Neural cell (in vitro differentiated cells): ENCODE measurements at regions not wholly inside any gene's neighbourhood (a gene's known extent, or its start where the extent isn't known, plus 50 kb on each side); places are given as distances from the start of the nearest gene placed in this dataset.

Experiments used
- H2AFZ ChIP-seq: fragments of 200-600, 300-800 bp; sonication (generic), shearing (Covaris generic); 2 replicates; pipeline ENCODE4 v1.6.0; 2014; ENCODE audit warnings: low read depth, mild to moderate bottlenecking, antibody characterized with exemption, low read length, moderate library complexity
- H3F3A ChIP-seq: fragments of 200-600 bp; shearing (Covaris generic); 2 replicates; pipeline ENCODE4 v1.6.1; 2016; ENCODE audit warnings: mild to moderate bottlenecking, moderate library complexity, mixed read lengths, antibody characterized with exemption, low read length; ENCODE audit not compliant: insufficient read depth, poor library complexity, severe bottlenecking
- H3K27ac ChIP-seq: fragments of 200-600, 300-800 bp; sonication (generic), shearing (Covaris generic); 2 replicates; pipeline ENCODE4 v1.5.1; 2014; ENCODE audit warnings: mild to moderate bottlenecking, low read length, moderate library complexity
- H3K27me3 ChIP-seq: fragments of 300-800, 200-600 bp; sonication (generic), shearing (Covaris generic); 2 replicates; pipeline ENCODE4 v1.6.0; 2014; ENCODE audit warnings: mild to moderate bottlenecking, low read depth, low read length, moderate library complexity; ENCODE audit not compliant: insufficient read depth
- H3K36me3 ChIP-seq: fragments of 300-800, 200-600 bp; sonication (generic), shearing (Covaris generic); 2 replicates; pipeline ENCODE4 v1.5.1; 2014; ENCODE audit warnings: mild to moderate bottlenecking, antibody characterized with exemption, low read length, moderate library complexity; ENCODE audit not compliant: insufficient read depth
- H3K4me2 ChIP-seq: fragments of 300-800, 200-600 bp; sonication (generic), shearing (Covaris generic); 2 replicates; pipeline ENCODE4 v1.6.0; 2014; ENCODE audit warnings: mild to moderate bottlenecking, low read length
- H3K4me3 ChIP-seq: fragments of 300-800, 200-600 bp; sonication (generic), shearing (Covaris generic); 2 replicates; pipeline ENCODE4 v1.5.1; 2014; ENCODE audit warnings: mild to moderate bottlenecking, low read length, moderate library complexity
- H3K79me2 ChIP-seq: fragments of 200-600 bp; shearing (Covaris generic); replicated peaks from 2 replicates; pipeline ENCODE4 v1.6.0; 2014; ENCODE audit warnings: mild to moderate bottlenecking, low read length, moderate library complexity; ENCODE audit not compliant: insufficient read depth
- H3K9ac ChIP-seq: fragments of 300-800, 200-600 bp; sonication (generic), shearing (Covaris generic); 2 replicates; pipeline ENCODE4 v1.6.1; 2016; ENCODE audit warnings: mild to moderate bottlenecking, low read length, mixed read lengths
- H3K9me2 ChIP-seq: fragments of 200-600 bp; shearing (Covaris generic); 2 replicates; pipeline ENCODE4 v1.6.1; 2016; ENCODE audit warnings: mild to moderate bottlenecking, low read length, mixed read lengths; ENCODE audit not compliant: insufficient read depth
- H3K9me3 ChIP-seq: fragments of 200-600, 300-800 bp; sonication (generic), shearing (Covaris generic); 2 replicates; pipeline ENCODE4 v1.6.1; 2016; ENCODE audit warnings: mild to moderate bottlenecking, mixed run types, low read length, moderate library complexity, mixed read lengths
- H4K20me1 ChIP-seq: fragments of 200-600 bp; shearing (Covaris generic); 2 replicates; pipeline ENCODE4 v1.6.1; 2016; ENCODE audit warnings: mild to moderate bottlenecking, mixed run types; ENCODE audit not compliant: insufficient read depth
- CTCF ChIP-seq: fragments of 450-650 bp; IDR thresholded peaks from 2 replicates; pipeline ENCODE4 v1.5.1; 2014; ENCODE audit warnings: antibody characterized with exemption, mild to moderate bottlenecking, moderate library complexity; ENCODE audit not compliant: poor library complexity, severe bottlenecking
- EP300 ChIP-seq: fragments of 450-650 bp; conservative IDR thresholded peaks from 2 replicates; pipeline ENCODE4 v1.6.1; 2014; ENCODE audit warnings: antibody characterized with exemption, mild to moderate bottlenecking, moderate library complexity; ENCODE audit not compliant: poor library complexity, severe bottlenecking
- EZH2 ChIP-seq: fragments of 200-600, 300-800 bp; shearing (Covaris generic), sonication (generic); IDR thresholded peaks from 2 replicates; pipeline ENCODE4 v1.6.1; 2014; ENCODE audit warnings: antibody characterized with exemption, low read length, borderline replicate concordance, mild to moderate bottlenecking; ENCODE audit not compliant: insufficient read depth, poor library complexity, severe bottlenecking
- MXI1 ChIP-seq: fragments of 450-650 bp; conservative IDR thresholded peaks from 2 replicates; pipeline ENCODE4 v1.6.1; 2014; ENCODE audit warnings: antibody characterized with exemption, mild to moderate bottlenecking; ENCODE audit not compliant: poor library complexity, severe bottlenecking
- POLR2AphosphoS5 ChIP-seq: IDR thresholded peaks from 2 replicates; pipeline ENCODE4 v1.6.1; 2012
- RAD21 ChIP-seq: fragments of 450-650 bp; conservative IDR thresholded peaks from 2 replicates; pipeline ENCODE4 v1.6.1; 2014; ENCODE audit warnings: antibody characterized with exemption, mild to moderate bottlenecking, moderate library complexity
- REST ChIP-seq: IDR thresholded peaks from 2 replicates; pipeline ENCODE4 v1.6.1; 2012; ENCODE audit warnings: borderline replicate concordance
- SMC3 ChIP-seq: fragments of 450-650 bp; conservative IDR thresholded peaks from 2 replicates; pipeline ENCODE4 v1.6.1; 2014; ENCODE audit warnings: antibody characterized with exemption, mild to moderate bottlenecking, moderate library complexity; ENCODE audit not compliant: poor library complexity
- TAF1 ChIP-seq: IDR thresholded peaks from 2 replicates; pipeline ENCODE4 v1.6.1; 2012; ENCODE audit warnings: low read depth

- H4K20me1 ChIP-seq, result no peaks in the 10 kb centered on the region
- no peak for TF ChIP-seq REST
- no peak for TF ChIP-seq CTCF
- no peak for TF ChIP-seq EP300
- TF ChIP-seq RAD21, result no peak
- H3K4me2 ChIP-seq, result no peak overlapping the region
- H3K9ac ChIP-seq, result no peak overlapping the region
- H3K27ac ChIP-seq, result no peak overlapping the region
- no peaks in the 10 kb centered on the region for H3K9me3 ChIP-seq
- H3K36me3 ChIP-seq, result no peaks in the 10 kb centered on the region
- no peak overlapping the region for H2AFZ ChIP-seq
- no peaks in the 10 kb centered on the region for H3K9me2 ChIP-seq
- no peaks in the 10 kb centered on the region for H3K79me2 ChIP-seq
- no peaks in the 10 kb centered on the region for H3K27me3 ChIP-seq
- H3K4me3 ChIP-seq, result no peak overlapping the region
- H3F3A ChIP-seq, result no peaks in the 10 kb centered on the region
Observed at GRCh38 chr6:147933224-147933623, 409.4 kb upstream of the SASH1 start.

- Histone ChIP-seq H3F3A (no peaks in the 10 kb centered on the region), H3K9me3 (no peaks in the 10 kb centered on the region), H3K79me2 (no peaks in the 10 kb centered on the region), H3K36me3 (no peaks in the 10 kb centered on the region), H3K27ac (no peak overlapping the region), H3K4me2 (no peak overlapping the region), H3K9ac (no peak overlapping the region), H3K27me3 (no peaks in the 10 kb centered on the region), H3K4me3 (no peak overlapping the region), H3K9me2 (no peaks in the 10 kb centered on the region), H2AFZ (no peak overlapping the region), H4K20me1 (no peaks in the 10 kb centered on the region)
- TF ChIP-seq EZH2 (no peak), TAF1 (no peak), CTCF (no peak), SMC3 (no peak), REST (no peak), POLR2AphosphoS5 (no peak), MXI1 (no peak), EP300 (no peak), RAD21 (no peak)
Observed at GRCh38 chr6:147935656-147936055, 407.0 kb upstream of the SASH1 start.
